Neural progenitor cell (in vitro differentiated cells): ENCODE measurements at regions not wholly inside any gene's neighbourhood (a gene's known extent, or its start where the extent isn't known, plus 50 kb on each side); places are given as distances from the start of the nearest gene placed in this dataset.

Source experiments
- EZH2 ChIP-seq: fragments of 200-600 bp; sonication (generic); IDR thresholded peaks from 2 replicates; pipeline ENCODE4 v1.6.1; 2017; ENCODE audit warnings: antibody characterized with exemption, mild to moderate bottlenecking, moderate library complexity
- EZH2phosphoT487 ChIP-seq: fragments of 200-600 bp; sonication (generic); IDR thresholded peaks from 2 replicates; pipeline ENCODE4 v1.6.1; 2017; ENCODE audit warnings: antibody characterized with exemption
- TF ChIP-seq, protein P1 (sequence below): fragments of 200-600 bp; sonication (generic); IDR thresholded peaks from 2 replicates; pipeline ENCODE4 v1.5.1; 2017; ENCODE audit warnings: antibody characterized with exemption, mild to moderate bottlenecking

DNA sequence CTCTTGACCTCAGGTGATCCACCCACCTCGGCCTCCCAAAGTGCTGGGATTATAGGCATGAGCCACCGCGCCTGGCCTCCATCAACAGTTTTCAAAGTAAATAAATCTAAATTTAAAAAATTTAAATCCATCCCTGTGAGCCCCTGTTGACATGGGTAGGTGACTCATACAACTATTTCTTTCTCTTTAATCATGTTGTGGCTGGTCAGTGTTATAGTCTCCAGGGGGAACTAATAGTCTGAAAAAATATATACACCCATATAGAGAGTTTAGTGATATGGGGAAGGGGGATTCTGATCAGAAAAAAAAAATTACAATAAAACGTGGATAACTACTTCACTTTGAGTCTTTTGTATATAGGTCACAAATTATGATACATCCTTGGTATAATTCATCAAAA, 159.2 kb downstream of the ZNF608 start:
- TF ChIP-seq, protein P1, sequence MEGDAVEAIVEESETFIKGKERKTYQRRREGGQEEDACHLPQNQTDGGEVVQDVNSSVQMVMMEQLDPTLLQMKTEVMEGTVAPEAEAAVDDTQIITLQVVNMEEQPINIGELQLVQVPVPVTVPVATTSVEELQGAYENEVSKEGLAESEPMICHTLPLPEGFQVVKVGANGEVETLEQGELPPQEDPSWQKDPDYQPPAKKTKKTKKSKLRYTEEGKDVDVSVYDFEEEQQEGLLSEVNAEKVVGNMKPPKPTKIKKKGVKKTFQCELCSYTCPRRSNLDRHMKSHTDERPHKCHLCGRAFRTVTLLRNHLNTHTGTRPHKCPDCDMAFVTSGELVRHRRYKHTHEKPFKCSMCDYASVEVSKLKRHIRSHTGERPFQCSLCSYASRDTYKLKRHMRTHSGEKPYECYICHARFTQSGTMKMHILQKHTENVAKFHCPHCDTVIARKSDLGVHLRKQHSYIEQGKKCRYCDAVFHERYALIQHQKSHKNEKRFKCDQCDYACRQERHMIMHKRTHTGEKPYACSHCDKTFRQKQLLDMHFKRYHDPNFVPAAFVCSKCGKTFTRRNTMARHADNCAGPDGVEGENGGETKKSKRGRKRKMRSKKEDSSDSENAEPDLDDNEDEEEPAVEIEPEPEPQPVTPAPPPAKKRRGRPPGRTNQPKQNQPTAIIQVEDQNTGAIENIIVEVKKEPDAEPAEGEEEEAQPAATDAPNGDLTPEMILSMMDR = no peak
- TF ChIP-seq EZH2phosphoT487 (no peak), EZH2 (no peak)
